A673 (cell line): ENCODE measurements at regions not wholly inside any gene's neighbourhood (a gene's known extent, or its start where the extent isn't known, plus 50 kb on each side); places are given as distances from the start of the nearest gene placed in this dataset.
"Not testable (repeated sequence)": the region's sequence is repeated elsewhere in the genome, so short reads cannot be mapped to it uniquely, and the experiment has no call there.

Experiments used
- BruUV-seq: library from RNA; stranded (reverse); fragments of 400-500 nt; replicated peaks from 2 replicates; lab custom pipeline; 2021; lab: Mats Ljungman, UMichigan
- CTCF ChIA-PET: fragments of 300-600 bp; sonication (Branson Sonifier 250); formaldehyde crosslinking; loops from one replicate; lab custom pipeline; 2022; ENCODE audit warnings: antibody characterized with exemption; lab: Charles Lee
- POLR2A ChIA-PET: fragments of 300-600 bp; sonication (Branson Sonifier 250); formaldehyde crosslinking; loops from one replicate; lab custom pipeline; 2022; ENCODE audit warnings: antibody characterized with exemption; ENCODE audit not compliant: low non-redundant PET; lab: Charles Lee
- DNase-seq: peaks from one replicate; pipeline ENCODE4 v3.0.0-alpha.2; 2015; ENCODE audit warnings: low spot score
- H3K27ac ChIP-seq: fragments of 200-600 bp; sonication (generic); 2 replicates; pipeline ENCODE4 v1.5.1; 2016; ENCODE audit warnings: mixed run types, low read depth, mild to moderate bottlenecking, mixed read lengths, antibody characterized with exemption, low read length; ENCODE audit not compliant: poor library complexity, severe bottlenecking
- H3K27me3 ChIP-seq: fragments of 200-600 bp; sonication (generic); replicated peaks from 2 replicates; pipeline ENCODE4 v1.6.1; 2017; ENCODE audit warnings: mixed run types, low read depth, mild to moderate bottlenecking, mixed read lengths, antibody characterized with exemption, low read length; ENCODE audit not compliant: insufficient read depth, poor library complexity
- H3K36me3 ChIP-seq: fragments of 200-600 bp; sonication (generic); 2 replicates; pipeline ENCODE4 v1.6.1; 2016; ENCODE audit warnings: mixed run types, mild to moderate bottlenecking, mixed read lengths, antibody characterized with exemption, low read length; ENCODE audit not compliant: insufficient read depth, poor library complexity, severe bottlenecking
- H3K4me1 ChIP-seq: fragments of 200-600 bp; sonication (generic); 2 replicates; pipeline ENCODE4 v1.6.1; 2017; ENCODE audit warnings: mixed run types, mild to moderate bottlenecking, mixed read lengths, antibody characterized with exemption, low read length; ENCODE audit not compliant: insufficient read depth, poor library complexity, severe bottlenecking
- H3K4me3 ChIP-seq: fragments of 200-600 bp; sonication (generic); 2 replicates; pipeline ENCODE4 v1.5.1; 2016; ENCODE audit warnings: low read depth, mixed run types, mild to moderate bottlenecking, mixed read lengths, low read length; ENCODE audit not compliant: poor library complexity, severe bottlenecking
- H3K9me3 ChIP-seq: fragments of 200-600 bp; sonication (generic); 2 replicates; pipeline ENCODE4 v1.6.1; 2016; ENCODE audit warnings: mixed run types, low read depth, mild to moderate bottlenecking, mixed read lengths, antibody characterized with exemption, low read length; ENCODE audit not compliant: poor library complexity, severe bottlenecking
- CTCF ChIP-seq: fragments of 300-800, 200-600 bp; sonication (generic); conservative IDR thresholded peaks from 2 replicates; pipeline ENCODE4 v1.5.1; 2017; ENCODE audit warnings: low read depth, mild to moderate bottlenecking, antibody characterized with exemption, low read length, moderate library complexity, mixed read lengths
- EZH2 ChIP-seq: fragments of 200-600 bp; sonication (generic); IDR thresholded peaks from 2 replicates; pipeline ENCODE4 v1.6.1; 2017; ENCODE audit warnings: borderline replicate concordance, low read depth, mild to moderate bottlenecking, mixed read lengths, antibody characterized with exemption, low read length; ENCODE audit not compliant: poor library complexity, severe bottlenecking
- intact Hi-C: fragments of 100-400 bp; cut with micrococcal nuclease; formaldehyde crosslinking; loops from one replicate; pipeline ENCODE4 v1.10.0; 2022; ENCODE audit not compliant: unreplicated experiment

- CTCF ChIA-PET, result no interaction called here
- no TSS peak for BruUV-seq
- POLR2A ChIA-PET, result no interaction called here
Observed at GRCh38 chr5:3460416-3460815, 135.2 kb upstream of the IRX1 start.

GRCh38 chr5:3456121-3456681 is 139.4 kb upstream of the IRX1 start:
- Histone ChIP-seq H3K36me3 (no peaks in the 10 kb centered on the region), H3K4me1 (no peaks in the 10 kb centered on the region), H3K9me3 (peaks cover 64% of the 10 kb centered on the region), H3K27ac (no peak overlapping the region), H3K27me3 (no peaks in the 10 kb centered on the region), H3K4me3 (no peak overlapping the region)
- CTCF ChIA-PET, result no interaction called here
- POLR2A ChIA-PET, result no interaction called here
- no peak for DNase-seq
- BruUV-seq, result no TSS peak
- intact Hi-C loops, result no loop called here
- no peak for TF ChIP-seq EZH2
- no peak for TF ChIP-seq CTCF

More at GRCh38 chr5:3460416-3460815, 135.2 kb upstream of the IRX1 start:
- Histone ChIP-seq H3K36me3 (no peaks in the 10 kb centered on the region), H3K27ac (no peak overlapping the region), H3K4me3 (no peak overlapping the region), H3K4me1 (no peaks in the 10 kb centered on the region), H3K27me3 (no peaks in the 10 kb centered on the region), H3K9me3 (peaks cover 54% of the 10 kb centered on the region)
- no peak for TF ChIP-seq EZH2
- intact Hi-C loops, result no loop called here
- DNase-seq, result no peak

GRCh38 chr5:3454028-3454427 is 141.6 kb upstream of the IRX1 start:
- H3K27ac ChIP-seq, H3K4me1 ChIP-seq, H3K4me3 ChIP-seq, DNase-seq, intact Hi-C loops, CTCF ChIA-PET, BruUV-seq, H3K27me3 ChIP-seq, H3K36me3 ChIP-seq, POLR2A ChIA-PET: not testable (repeated sequence)
- peaks cover 52% of the 10 kb centered on the region for H3K9me3 ChIP-seq

- H3K4me3 ChIP-seq, result no peak overlapping the region
- BruUV-seq, result no TSS peak
- CTCF ChIA-PET, result no interaction called here
- no peaks in the 10 kb centered on the region for H3K27me3 ChIP-seq
- POLR2A ChIA-PET, result no interaction called here
- H3K27ac ChIP-seq, result no peak overlapping the region
- TF ChIP-seq EZH2 (no peak), CTCF (no peak)
- H3K9me3 ChIP-seq, result peaks cover 57% of the 10 kb centered on the region
- DNase-seq, result no peak
- intact Hi-C loops, result no loop called here
- H3K36me3 ChIP-seq, result no peaks in the 10 kb centered on the region
- no peaks in the 10 kb centered on the region for H3K4me1 ChIP-seq
Observed at GRCh38 chr5:3452622-3453021, 143.0 kb upstream of the IRX1 start.
